HEK293 (cell line): ENCODE measurements at regions not wholly inside any gene's neighbourhood (a gene's known extent, or its start where the extent isn't known, plus 50 kb on each side); places are given as distances from the start of the nearest gene placed in this dataset.

Source experiments
- OVOL3 ChIP-seq: fragments of 450-650 bp; formaldehyde crosslinking; IDR thresholded peaks from 2 replicates; pipeline ENCODE4 v1.5.1; 2016; ENCODE audit warnings: missing biosample characterization, missing genetic modification characterization
- SETDB1 ChIP-seq: IDR thresholded peaks from one replicate; pipeline ENCODE4 v1.6.1; 2017; ENCODE audit warnings: mild to moderate bottlenecking, low read length, moderate library complexity, mixed read lengths; ENCODE audit not compliant: insufficient read length
- ZBTB1 ChIP-seq: fragments of 450-650 bp; formaldehyde crosslinking; IDR thresholded peaks from 2 replicates; pipeline ENCODE4 v1.5.1; 2016; ENCODE audit warnings: missing biosample characterization, missing genetic modification characterization
- ZBTB21 ChIP-seq: fragments of 450-650 bp; formaldehyde crosslinking; IDR thresholded peaks from 2 replicates; pipeline ENCODE4 v1.5.1; 2017; ENCODE audit warnings: missing biosample characterization, missing genetic modification characterization
- ZNF174 ChIP-seq: fragments of 450-650 bp; formaldehyde crosslinking; IDR thresholded peaks from 2 replicates; pipeline ENCODE4 v1.5.0; 2017; ENCODE audit warnings: missing biosample characterization, mild to moderate bottlenecking, missing genetic modification characterization
- ZNF274 ChIP-seq, 2 experiments: fragments of 200-500 bp in 1 of 2; fragments of 450-650 bp in 1 of 2; sonication (Bioruptor generic) in 1 of 2; formaldehyde crosslinking in 1 of 2; IDR thresholded peaks; 2 replicates each; pipeline versions ENCODE4 v1.5.1 to v1.6.1; 2014 to 2016; ENCODE audit warnings: borderline replicate concordance in 1 of 2, inconsistent platforms in 1 of 2, low read length in 1 of 2, missing biosample characterization in 1 of 2, missing genetic modification characterization in 1 of 2
- TF ChIP-seq, protein P1 (sequence below): fragments of 450-650 bp; formaldehyde crosslinking; IDR thresholded peaks from 2 replicates; pipeline ENCODE4 v1.5.1; 2016; ENCODE audit warnings: missing biosample characterization, missing genetic modification characterization

DNA sequence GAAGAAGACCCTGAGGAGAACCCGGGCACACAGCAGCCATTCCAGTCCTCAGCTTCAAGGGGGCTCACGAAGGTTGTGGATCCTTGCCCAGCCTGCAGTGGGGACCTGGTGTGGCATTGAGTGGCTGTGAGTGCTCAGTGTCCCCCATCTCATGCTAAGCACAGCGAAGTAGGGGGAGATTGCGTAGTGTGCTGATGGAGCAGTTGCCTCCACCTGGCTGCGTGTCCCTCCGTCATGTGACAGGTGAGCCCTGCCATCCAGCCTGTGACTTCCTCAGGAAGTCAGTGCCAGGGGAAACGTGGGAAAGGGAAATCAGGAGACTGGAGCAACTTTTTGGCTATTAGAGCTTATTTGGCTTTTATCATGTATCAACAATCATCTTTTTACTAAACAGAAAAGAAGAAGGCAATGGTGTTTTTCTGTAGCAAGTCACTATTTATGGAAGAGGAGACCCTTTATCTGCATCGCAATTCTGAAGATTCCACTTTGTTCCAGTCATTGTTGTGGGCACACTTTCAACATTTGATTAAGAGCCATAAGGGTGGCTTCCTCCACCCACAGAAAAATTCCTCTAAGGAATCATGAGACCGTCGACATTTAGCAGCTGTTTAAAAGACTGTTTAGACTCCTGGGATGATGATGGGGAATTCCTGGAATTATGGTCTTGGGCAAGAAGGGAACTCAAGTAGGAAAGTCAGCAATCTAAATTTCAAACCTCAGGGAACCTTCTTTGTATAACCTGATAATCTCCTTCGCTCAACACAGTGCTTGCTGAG, 126.8 kb upstream of the SPATA13 start:
- no peak for TF ChIP-seq OVOL3
- TF ChIP-seq, protein P1, sequence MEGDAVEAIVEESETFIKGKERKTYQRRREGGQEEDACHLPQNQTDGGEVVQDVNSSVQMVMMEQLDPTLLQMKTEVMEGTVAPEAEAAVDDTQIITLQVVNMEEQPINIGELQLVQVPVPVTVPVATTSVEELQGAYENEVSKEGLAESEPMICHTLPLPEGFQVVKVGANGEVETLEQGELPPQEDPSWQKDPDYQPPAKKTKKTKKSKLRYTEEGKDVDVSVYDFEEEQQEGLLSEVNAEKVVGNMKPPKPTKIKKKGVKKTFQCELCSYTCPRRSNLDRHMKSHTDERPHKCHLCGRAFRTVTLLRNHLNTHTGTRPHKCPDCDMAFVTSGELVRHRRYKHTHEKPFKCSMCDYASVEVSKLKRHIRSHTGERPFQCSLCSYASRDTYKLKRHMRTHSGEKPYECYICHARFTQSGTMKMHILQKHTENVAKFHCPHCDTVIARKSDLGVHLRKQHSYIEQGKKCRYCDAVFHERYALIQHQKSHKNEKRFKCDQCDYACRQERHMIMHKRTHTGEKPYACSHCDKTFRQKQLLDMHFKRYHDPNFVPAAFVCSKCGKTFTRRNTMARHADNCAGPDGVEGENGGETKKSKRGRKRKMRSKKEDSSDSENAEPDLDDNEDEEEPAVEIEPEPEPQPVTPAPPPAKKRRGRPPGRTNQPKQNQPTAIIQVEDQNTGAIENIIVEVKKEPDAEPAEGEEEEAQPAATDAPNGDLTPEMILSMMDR (tag by site-specific recombination): no peak
- no peak for TF ChIP-seq ZNF174 (tag by site-specific recombination)
- no peak for TF ChIP-seq ZBTB21 (tag by site-specific recombination)
- no peak for TF ChIP-seq ZBTB1 (tag by site-specific recombination)
- no peak for TF ChIP-seq ZNF274 (IDR thresholded peaks at IDR 0.05; ENCODE audit: low read length)
- TF ChIP-seq ZNF274 (tag by site-specific recombination; IDR thresholded peaks at IDR 0.05; ENCODE audit: borderline replicate concordance): no peak
- no peak for TF ChIP-seq SETDB1
